Right atrium auricular region (tissue), 2 donors: ENCODE measurements at regions not wholly inside any gene's neighbourhood (a gene's known extent, or its start where the extent isn't known, plus 50 kb on each side); places are given as distances from the start of the nearest gene placed in this dataset.
"Not testable (repeated sequence)": the region's sequence is repeated elsewhere in the genome, so short reads cannot be mapped to it uniquely, and the experiment has no call there.

Source experiments
- DNase-seq: peaks from one replicate; pipeline ENCODE4 v3.0.0-alpha.2; 2019; ENCODE audit warnings: low spot score
- H3K27ac ChIP-seq, 2 donors: fragments of 200-600 bp; sonication (generic); 1 replicate in 1 of 2; 2 replicates in 1 of 2; pipeline ENCODE4 v1.5.1; 2016 to 2019
- H3K27me3 ChIP-seq, 2 donors: fragments of 200-600 bp; sonication (generic); one replicate each; pipeline versions ENCODE4 v1.5.1 to v1.6.0; 2017 to 2019
- H3K36me3 ChIP-seq: fragments of 200-600 bp; sonication (generic); one replicate; pipeline ENCODE4 v1.5.1; 2016
- H3K4me1 ChIP-seq, 2 donors: fragments of 200-600 bp; sonication (generic); one replicate each; pipeline versions ENCODE4 v1.5.1 to v1.6.0; 2017 to 2019
- H3K4me3 ChIP-seq, 2 donors: fragments of 200-600 bp; sonication (generic); 1 replicate in 1 of 2; 2 replicates in 1 of 2; pipeline ENCODE4 v1.5.1; 2017 to 2019; ENCODE audit warnings: mild to moderate bottlenecking in 1 of 2, moderate library complexity in 1 of 2
- H3K9me3 ChIP-seq, 2 donors: fragments of 200-600 bp; sonication (generic); one replicate each; pipeline ENCODE4 v1.5.1; 2019
- CTCF ChIP-seq, 2 donors: fragments of 200-600 bp; sonication (generic); IDR thresholded peaks; one replicate each; pipeline ENCODE4 v1.5.1; 2019; ENCODE audit warnings: antibody characterized with exemption in 2 of 2

- Histone ChIP-seq H3K4me3 (no peak overlapping the region), H3K4me1 (peaks cover 0 to 7% of the 10 kb centered on the region in 2 donors), H3K27ac (no peak overlapping the region), H3K27me3 (no peaks in the 10 kb centered on the region), H3K9me3 (no peaks in the 10 kb centered on the region), H3K36me3 (no peaks in the 10 kb centered on the region)
- DNase-seq = no peak
- TF ChIP-seq CTCF (IDR thresholded peaks at IDR 0.05) = no peak
Observed at GRCh38 chr6:15887491-15888461, 224.9 kb upstream of the DTNBP1 start.

DNA sequence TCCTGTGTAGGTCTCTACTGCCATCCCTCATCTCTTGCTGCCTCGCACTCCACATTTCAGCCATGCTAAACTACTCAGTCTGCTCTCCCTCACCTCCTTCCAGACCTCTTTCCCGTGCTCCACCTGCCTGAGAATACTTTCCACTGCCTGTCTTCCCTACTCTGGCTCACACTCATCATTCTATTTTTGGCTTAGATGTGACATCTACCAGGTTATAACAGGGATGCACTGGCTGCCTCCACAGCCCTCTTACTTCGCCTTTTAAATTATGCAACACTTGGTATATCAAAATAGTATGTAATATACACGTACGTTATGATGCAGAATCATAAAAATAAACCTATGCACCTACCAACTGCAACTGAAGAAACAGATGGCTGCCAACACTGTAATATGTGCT is 222.8 kb upstream of the DTNBP1 start:
- Histone ChIP-seq H3K27ac (no peak overlapping the region), H3K4me3 (no peak overlapping the region), H3K36me3 (no peaks in the 10 kb centered on the region), H3K27me3 (no peaks in the 10 kb centered on the region), H3K9me3 (no peaks in the 10 kb centered on the region), H3K4me1 (peaks cover 0 to 7% of the 10 kb centered on the region in 2 donors)
- TF ChIP-seq CTCF (IDR thresholded peaks at IDR 0.05) = no peak
- DNase-seq = no peak

GRCh38 chr6:15883593-15883992 is 220.8 kb upstream of the DTNBP1 start:
- peaks cover 0 to 19% of the 10 kb centered on the region in 2 donors for H3K4me1 ChIP-seq
- H3K27ac ChIP-seq, H3K36me3 ChIP-seq, H3K4me3 ChIP-seq, H3K9me3 ChIP-seq, DNase-seq, H3K27me3 ChIP-seq: not testable (repeated sequence)

DNA sequence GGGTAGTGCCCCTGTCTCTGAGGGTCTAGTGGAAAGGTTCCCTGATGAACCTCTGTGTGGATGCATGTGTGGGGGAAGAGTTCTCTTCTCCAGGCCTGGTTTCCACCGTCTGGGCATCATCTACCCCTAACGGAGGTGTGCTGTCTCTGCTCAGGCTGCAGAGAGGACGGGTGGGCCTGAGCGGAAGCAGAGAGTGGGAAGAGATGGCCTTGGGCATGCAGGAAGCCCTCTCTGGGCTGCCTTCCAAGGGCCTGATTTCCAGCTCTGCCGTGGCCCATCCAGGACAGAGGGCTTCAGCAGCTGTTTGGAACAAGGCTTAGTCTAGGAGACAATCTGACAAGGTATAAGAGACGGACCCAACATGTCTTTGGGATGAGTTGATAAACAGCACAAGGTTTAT is 220.1 kb upstream of the DTNBP1 start:
- Histone ChIP-seq H3K4me3 (no peak overlapping the region), H3K36me3 (no peaks in the 10 kb centered on the region), H3K4me1 (peaks cover 0 to 19% of the 10 kb centered on the region in 2 donors), H3K9me3 (no peaks in the 10 kb centered on the region), H3K27me3 (no peaks in the 10 kb centered on the region), H3K27ac (no peak overlapping the region)
- no peak for TF ChIP-seq CTCF (IDR thresholded peaks at IDR 0.05)
- no peak for DNase-seq

- peaks cover 0 to 14% of the 10 kb centered on the region in 2 donors for H3K4me1 ChIP-seq
- no peaks in the 10 kb centered on the region for H3K36me3 ChIP-seq
- no peak overlapping the region for H3K4me3 ChIP-seq
- H3K9me3 ChIP-seq = no peaks in the 10 kb centered on the region
- no peak for TF ChIP-seq CTCF (IDR thresholded peaks at IDR 0.05)
- no peaks in the 10 kb centered on the region for H3K27me3 ChIP-seq
- H3K27ac ChIP-seq = no peak overlapping the region
- no peak for DNase-seq
Observed at GRCh38 chr6:15882345-15882744, 219.5 kb upstream of the DTNBP1 start.

DNA sequence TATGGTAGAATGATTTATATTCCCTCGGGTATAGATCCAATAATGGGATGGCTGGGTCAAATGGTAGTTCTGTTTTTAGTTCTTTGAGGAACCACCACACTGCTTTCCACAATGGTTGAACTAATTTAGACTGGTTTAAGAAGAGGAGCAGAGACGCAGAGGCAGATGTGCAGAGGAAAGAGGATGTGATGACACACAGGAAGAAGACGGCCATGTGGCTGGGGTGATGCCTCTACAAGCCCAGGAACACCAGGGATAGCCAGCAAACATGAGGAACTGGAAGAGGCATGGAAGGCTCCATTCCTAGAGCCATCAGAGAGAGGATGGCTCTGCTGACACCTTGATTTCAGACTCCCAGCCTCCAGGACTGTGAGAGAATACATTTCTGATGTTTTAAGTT is 218.3 kb upstream of the DTNBP1 start:
- H3K4me1 ChIP-seq = peaks cover 0 to 12% of the 10 kb centered on the region in 2 donors
- DNase-seq = no peak
- H3K36me3 ChIP-seq = no peaks in the 10 kb centered on the region
- no peaks in the 10 kb centered on the region for H3K27me3 ChIP-seq
- no peaks in the 10 kb centered on the region for H3K9me3 ChIP-seq
- no peak overlapping the region for H3K4me3 ChIP-seq
- no peak overlapping the region for H3K27ac ChIP-seq
- TF ChIP-seq CTCF (IDR thresholded peaks at IDR 0.05) = no peak
